ENCODE measurements at regions not wholly inside any gene's neighbourhood (a gene's known extent, or its start where the extent isn't known, plus 50 kb on each side); places are given as distances from the start of the nearest gene placed in this dataset.

DNA sequence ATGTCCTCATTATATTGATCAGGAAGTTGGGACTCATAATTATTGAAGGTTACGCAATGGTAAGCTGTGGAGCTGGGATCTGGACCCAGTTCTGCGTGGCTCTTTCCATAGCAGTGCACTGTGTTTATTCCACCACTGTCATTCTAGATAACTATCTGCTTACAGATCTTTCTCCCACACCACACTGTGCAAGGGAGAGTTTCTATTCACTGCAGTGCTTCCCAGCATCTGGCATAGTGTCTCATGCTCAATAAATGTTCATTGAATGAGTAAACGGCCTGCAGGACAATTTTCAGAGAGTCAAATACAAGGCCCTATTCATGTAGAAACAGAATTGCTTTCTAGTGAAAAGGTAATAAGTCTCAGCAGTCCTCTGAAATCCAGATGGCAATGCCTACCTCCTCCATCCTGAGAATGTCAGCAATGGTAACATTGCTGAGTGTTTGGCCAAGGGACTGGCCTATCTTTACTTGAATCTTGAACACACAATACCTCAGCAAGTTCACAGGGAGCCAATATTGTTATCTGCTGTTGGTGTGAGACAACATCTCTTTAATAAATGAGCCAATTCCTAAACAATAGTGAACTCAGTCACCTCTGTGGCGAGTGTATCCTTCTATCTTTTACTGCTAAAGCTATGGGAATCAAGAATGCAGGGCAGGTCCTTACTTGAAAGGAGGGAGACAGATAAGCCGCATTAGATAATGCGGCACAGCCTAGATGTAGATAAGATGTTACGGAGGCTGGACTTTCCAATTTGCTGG lies 332.4 kb upstream of the PRICKLE1 start:
- DNase-seq (ENCODE audit: low read depth), result no peak
- H3K4me3 ChIP-seq (ENCODE audit: low read length), result no peak overlapping the region
- no peak for TF ChIP-seq CTCF (conservative IDR thresholded peaks at IDR 0.05; ENCODE audit: low read depth, low read length)

DNA sequence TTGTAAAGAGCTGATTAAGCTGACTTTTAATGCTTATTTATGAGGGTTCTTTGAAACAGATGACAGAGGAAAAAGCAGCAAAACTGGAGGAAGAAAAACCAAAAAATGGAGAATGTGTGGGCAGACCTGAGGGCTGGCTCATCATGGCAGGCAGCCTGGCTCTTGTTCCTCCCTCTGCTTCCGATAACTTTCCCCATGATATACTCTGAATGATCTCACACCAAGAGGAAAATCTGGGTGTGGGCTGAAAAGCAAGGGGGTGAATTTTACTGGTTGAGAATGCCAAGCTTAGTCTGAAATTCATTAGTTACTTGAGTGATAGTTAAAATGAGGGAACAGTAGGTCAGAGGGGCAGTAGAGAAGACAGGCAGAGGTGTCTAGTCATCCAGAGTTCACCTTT lies 330.1 kb upstream of the PRICKLE1 start:
- H3K4me3 ChIP-seq (ENCODE audit: low read length), result no peak overlapping the region
- no peak for TF ChIP-seq CTCF (conservative IDR thresholded peaks at IDR 0.05; ENCODE audit: low read depth, low read length)
- DNase-seq (ENCODE audit: low read depth), result no peak

GRCh38 chr12:42918443-42918842 lies 328.9 kb upstream of the PRICKLE1 start:
- no peak for DNase-seq (ENCODE audit: low read depth)
- no peak for TF ChIP-seq CTCF (conservative IDR thresholded peaks at IDR 0.05; ENCODE audit: low read depth, low read length)

GRCh38 chr12:42916143-42916542 lies 326.6 kb upstream of the PRICKLE1 start:
- no peak for DNase-seq (ENCODE audit: low read depth)
- no peak for TF ChIP-seq CTCF (conservative IDR thresholded peaks at IDR 0.05; ENCODE audit: low read depth, low read length)
- no peak overlapping the region for H3K4me3 ChIP-seq (ENCODE audit: low read length)

More at GRCh38 chr12:42918443-42918842, 328.9 kb upstream of the PRICKLE1 start:
- no peak overlapping the region for H3K4me3 ChIP-seq (ENCODE audit: low read length)

- H3K4me3 ChIP-seq (ENCODE audit: low read length), result no peak overlapping the region
- no peak for TF ChIP-seq CTCF (conservative IDR thresholded peaks at IDR 0.05; ENCODE audit: low read depth, low read length)
- no peak for DNase-seq (ENCODE audit: low read depth)
These were observed 325.9 kb upstream of the PRICKLE1 start for GRCh38 chr12:42915426-42915825.

GRCh38 chr12:42912367-42912766 lies 322.8 kb upstream of the PRICKLE1 start:
- no peak for DNase-seq (ENCODE audit: low read depth)
- TF ChIP-seq CTCF (conservative IDR thresholded peaks at IDR 0.05; ENCODE audit: low read depth, low read length), result no peak
- H3K4me3 ChIP-seq (ENCODE audit: low read length), result no peak overlapping the region

DNA sequence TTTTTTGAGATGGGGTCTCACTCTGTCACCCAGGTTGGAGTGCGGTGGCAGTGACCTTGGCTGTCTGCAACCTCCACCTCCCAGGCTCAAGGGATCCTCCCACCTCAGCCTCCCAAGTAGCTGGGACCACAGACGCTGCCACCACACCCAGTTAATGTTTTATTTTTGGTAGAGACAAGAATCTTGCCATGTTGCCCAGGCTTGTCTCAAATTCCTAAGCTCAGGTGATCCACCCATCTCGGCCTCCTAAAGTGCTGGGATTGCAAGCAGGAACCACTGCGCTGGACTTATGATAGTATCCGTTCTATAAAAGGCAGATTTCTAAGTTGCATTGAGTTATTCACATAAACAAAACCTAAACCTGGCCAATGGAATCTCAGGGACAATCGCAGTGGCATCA lies 321.1 kb upstream of the PRICKLE1 start:
- no peak for DNase-seq (ENCODE audit: low read depth)
- no peak for TF ChIP-seq CTCF (conservative IDR thresholded peaks at IDR 0.05; ENCODE audit: low read depth, low read length)
- no peak overlapping the region for H3K4me3 ChIP-seq (ENCODE audit: low read length)

All from retinal pigment epithelial cell (primary cell).